IMR-90 (cell line): ENCODE measurements at regions not wholly inside any gene's neighbourhood (a gene's known extent, or its start where the extent isn't known, plus 50 kb on each side); places are given as distances from the start of the nearest gene placed in this dataset.

Experiments used
- ATAC-seq: fragments of 200-7000 bp; cut with Tn5 transposase; 2 replicates; pipeline ENCODE4 v1.9.1; 2020; ENCODE audit warnings: low read depth, mild to moderate bottlenecking, moderate library complexity
- BruUV-seq: library from RNA; stranded (reverse); fragments of 400-500 nt; replicated peaks from 2 replicates; lab custom pipeline; 2021; lab: Mats Ljungman, UMichigan
- CTCF ChIA-PET: fragments of 300-600 bp; formaldehyde crosslinking; extraction: SDS; loops from one replicate; lab custom pipeline; 2021; ENCODE audit warnings: antibody characterized with exemption; lab: Yijun Ruan, JAX
- POLR2A ChIA-PET: fragments of 300-600 bp; sonication (Branson Sonifier 250); formaldehyde crosslinking; loops from one replicate; lab custom pipeline; 2022; ENCODE audit warnings: antibody characterized with exemption; ENCODE audit not compliant: unreplicated experiment; lab: Charles Lee
- DNase-seq: peaks from one replicate; pipeline ENCODE4 v3.0.0; 2013
- H2AFZ ChIP-seq: replicated peaks from 2 replicates; pipeline ENCODE3; 2013; ENCODE audit warnings: low read length, mild to moderate bottlenecking; ENCODE audit not compliant: poor library complexity
- H2AK5ac ChIP-seq: 2 replicates; pipeline ENCODE4 v1.6.1; 2013; ENCODE audit warnings: low read depth, low read length, inconsistent platforms
- H2AK9ac ChIP-seq: replicated peaks from 2 replicates; pipeline ENCODE3; 2013; ENCODE audit warnings: mild to moderate bottlenecking, low read depth, low read length, moderate library complexity; ENCODE audit not compliant: poor library complexity
- H2BK120ac ChIP-seq: 2 replicates; pipeline ENCODE4 v1.6.1; 2013; ENCODE audit warnings: low read depth, low read length, inconsistent platforms
- H2BK15ac ChIP-seq: 3 replicates; pipeline ENCODE4 v1.6.1; 2013; ENCODE audit warnings: low read depth, low read length, inconsistent platforms
- H2BK20ac ChIP-seq: 2 replicates; pipeline ENCODE4 v1.6.1; 2013; ENCODE audit warnings: low read depth, mild to moderate bottlenecking, inconsistent platforms, low read length, moderate library complexity
- H2BK5ac ChIP-seq: 2 replicates; pipeline ENCODE4 v1.6.1; 2013; ENCODE audit warnings: mild to moderate bottlenecking, low read depth, low read length, inconsistent platforms; ENCODE audit not compliant: poor library complexity, severe bottlenecking
- H3K14ac ChIP-seq: replicated peaks from 2 replicates; pipeline ENCODE4 v1.6.1; 2013; ENCODE audit warnings: low read depth, low read length, inconsistent platforms
- H3K18ac ChIP-seq: 2 replicates; pipeline ENCODE4 v1.6.1; 2013; ENCODE audit warnings: low read depth, low read length, control low read depth
- H3K23ac ChIP-seq: 2 replicates; pipeline ENCODE4 v1.6.1; 2013; ENCODE audit warnings: low read depth, low read length, inconsistent platforms
- H3K27ac ChIP-seq: 2 replicates; pipeline ENCODE4 v1.5.1; 2013; ENCODE audit warnings: mild to moderate bottlenecking, control low read depth, low read length; ENCODE audit not compliant: insufficient read depth
- H3K27me3 ChIP-seq: 2 replicates; pipeline ENCODE4 v1.6.1; 2013; ENCODE audit warnings: low read length; ENCODE audit not compliant: control insufficient read depth, insufficient read depth
- H3K36me3 ChIP-seq: 2 replicates; pipeline ENCODE4 v1.6.1; 2013; ENCODE audit warnings: low read length, mixed read lengths; ENCODE audit not compliant: control insufficient read depth, insufficient read depth
- H3K4ac ChIP-seq: 2 replicates; pipeline ENCODE4 v1.6.1; 2013; ENCODE audit warnings: low read depth, low read length, inconsistent platforms
- H3K4me1 ChIP-seq: 2 replicates; pipeline ENCODE4 v1.6.1; 2013; ENCODE audit warnings: low read length, mixed read lengths; ENCODE audit not compliant: control insufficient read depth, insufficient read depth
- H3K4me2 ChIP-seq: 2 replicates; pipeline ENCODE4 v1.6.1; 2013; ENCODE audit warnings: low read depth, mild to moderate bottlenecking, control low read depth, low read length, moderate library complexity
- H3K4me3 ChIP-seq: 2 replicates; pipeline ENCODE4 v1.5.1; 2013; ENCODE audit warnings: low read depth, mild to moderate bottlenecking, control low read depth, low read length, moderate library complexity; ENCODE audit not compliant: insufficient read depth
- H3K56ac ChIP-seq: 2 replicates; pipeline ENCODE4 v1.6.1; 2013; ENCODE audit warnings: low read length, inconsistent platforms; ENCODE audit not compliant: insufficient read depth; ENCODE audit errors: extremely low read depth
- H3K79me1 ChIP-seq, 2 experiments: 2 replicates each; pipeline ENCODE4 v1.6.1; 2013; ENCODE audit warnings: low read length in 2 of 2, inconsistent platforms in 1 of 2, low read depth in 1 of 2
- H3K9ac ChIP-seq: 2 replicates; pipeline ENCODE4 v1.6.1; 2013; ENCODE audit warnings: low read depth, low read length, control low read depth
- H3K9me1 ChIP-seq: 2 replicates; pipeline ENCODE4 v1.6.1; 2013; ENCODE audit warnings: low read length, inconsistent platforms; ENCODE audit not compliant: insufficient read depth
- H3K9me3 ChIP-seq: 2 replicates; pipeline ENCODE4 v1.6.1; 2013; ENCODE audit warnings: low read length; ENCODE audit not compliant: control insufficient read depth, insufficient read depth
- H4K20me1 ChIP-seq: 2 replicates; pipeline ENCODE4 v1.6.1; 2013; ENCODE audit warnings: low read length, inconsistent platforms; ENCODE audit not compliant: insufficient read depth
- H4K5ac ChIP-seq: 2 replicates; pipeline ENCODE4 v1.6.1; 2013; ENCODE audit warnings: mild to moderate bottlenecking, low read depth, low read length, control low read depth
- H4K8ac ChIP-seq, 2 experiments: 2 replicates each; pipeline ENCODE4 v1.6.1; 2013; ENCODE audit warnings: low read depth in 2 of 2, low read length in 2 of 2, control low read depth in 1 of 2, inconsistent platforms in 1 of 2
- H4K91ac ChIP-seq: 2 replicates; pipeline ENCODE4 v1.6.1; 2013; ENCODE audit warnings: low read depth, low read length, inconsistent platforms; ENCODE audit not compliant: insufficient read depth
- BHLHE40 ChIP-seq: fragments of 150-350 bp; IDR thresholded peaks from 2 replicates; pipeline ENCODE4 v1.6.1; 2016; ENCODE audit warnings: mild to moderate bottlenecking, low read depth, low read length
- CEBPB ChIP-seq: IDR thresholded peaks from 2 replicates; pipeline ENCODE4 v1.6.1; 2012; ENCODE audit warnings: low read depth, low read length, improper control_type of control experiment
- CTCF ChIP-seq: conservative IDR thresholded peaks from 2 replicates; pipeline ENCODE4 v1.5.1; 2012; ENCODE audit warnings: mild to moderate bottlenecking, low read depth, low read length, improper control_type of control experiment
- MAFK ChIP-seq: IDR thresholded peaks from 2 replicates; pipeline ENCODE4 v1.6.1; 2012; ENCODE audit warnings: low read depth, low read length, improper control_type of control experiment
- MAZ ChIP-seq: IDR thresholded peaks from 2 replicates; pipeline ENCODE4 v1.6.1; 2012; ENCODE audit warnings: low read depth, mild to moderate bottlenecking, low read length, improper control_type of control experiment, moderate library complexity, borderline replicate concordance
- MXI1 ChIP-seq: IDR thresholded peaks from 2 replicates; pipeline ENCODE4 v1.6.1; 2012; ENCODE audit warnings: low read depth, mild to moderate bottlenecking, low read length, moderate library complexity, borderline replicate concordance
- POLR2A ChIP-seq: IDR thresholded peaks from 2 replicates; pipeline ENCODE4 v1.6.1; 2012; ENCODE audit warnings: mild to moderate bottlenecking, low read depth, low read length
- RAD21 ChIP-seq: IDR thresholded peaks from 2 replicates; pipeline ENCODE4 v1.6.1; 2012; ENCODE audit warnings: low read length, improper control_type of control experiment
- RCOR1 ChIP-seq: IDR thresholded peaks from 2 replicates; pipeline ENCODE4 v1.6.1; 2012; ENCODE audit warnings: mild to moderate bottlenecking, low read length, improper control_type of control experiment; ENCODE audit not compliant: insufficient replicate concordance
- RFX5 ChIP-seq: IDR thresholded peaks from 2 replicates; pipeline ENCODE4 v1.8.0; 2012; ENCODE audit warnings: low read depth, mild to moderate bottlenecking, low read length, moderate library complexity
- SMC3 ChIP-seq: fragments of 150-350 bp; IDR thresholded peaks from 2 replicates; pipeline ENCODE4 v1.6.1; 2016; ENCODE audit warnings: low read depth, mild to moderate bottlenecking, antibody characterized with exemption, low read length, moderate library complexity
- USF2 ChIP-seq: fragments of 150-350 bp; IDR thresholded peaks from 2 replicates; pipeline ENCODE4 v1.6.1; 2017; ENCODE audit warnings: mild to moderate bottlenecking, antibody characterized with exemption, low read length, low read depth
- WGBS, 2 experiments: methylation state at CpG; one replicate each; pipeline versions ENCODE4 v1.1.5 to v1.1.7; 2013; ENCODE audit warnings: missing lambda C conversion rate in 2 of 2; ENCODE audit not compliant: insufficient read length in 1 of 2; ENCODE audit errors: extremely low coverage in 2 of 2; 5-methylcytosine and 5-hydroxymethylcytosine counted together
- dilution Hi-C: fragments of 300-500 bp; cut with HindIII; formaldehyde crosslinking; loops from one replicate; pipeline ENCODE4 v1.14.3; 2018; ENCODE audit warnings: low sequenced_read_pairs; ENCODE audit not compliant: unreplicated experiment
- in situ Hi-C: fragments of 300-500 bp; cut with MboI; formaldehyde crosslinking; loops from 3 replicates; pipeline ENCODE4 v1.14.3; 2019; ENCODE audit warnings: low sequenced_read_pairs, inconsistent platforms, mixed read lengths
- intact Hi-C: fragments of 100-400 bp; cut with micrococcal nuclease; formaldehyde crosslinking; loops from 2 replicates; pipeline ENCODE4 v1.10.0; 2022

- no peaks in the 10 kb centered on the region for H4K20me1 ChIP-seq
- dilution Hi-C loops (no loop called here), in situ Hi-C loops (no loop called here), intact Hi-C loops (no loop called here)
- H3K4ac ChIP-seq: no peak overlapping the region
- H3K27ac ChIP-seq: no peak overlapping the region
- no peaks in the 10 kb centered on the region for H3K79me1 ChIP-seq
- H2BK120ac ChIP-seq: no peak overlapping the region
- H2BK15ac ChIP-seq: no peak overlapping the region
- H3K9me3 ChIP-seq: no peaks in the 10 kb centered on the region; the same call in 1 of the 2 replicates
- H3K36me3 ChIP-seq: no peaks in the 10 kb centered on the region
- no peaks in the 10 kb centered on the region for H3K9me1 ChIP-seq
- no peak overlapping the region for H2BK20ac ChIP-seq
- ChIA-PET CTCF (interaction anchor here (1.0 to 1.4 kb wide), 2 partner anchors 9 to 32 kb away, joined by 3 to 5 read pairs; no protein-coding TSS in a partner anchor), POLR2A (no interaction called here)
- no peak overlapping the region for H2BK5ac ChIP-seq
- H4K5ac ChIP-seq: no peak overlapping the region
- no peak overlapping the region for H3K23ac ChIP-seq
- DNase-seq (no peak), ATAC-seq (no peak)
- H4K8ac ChIP-seq: no peak overlapping the region
- BruUV-seq: no TSS peak
- no peak overlapping the region for H2AK5ac ChIP-seq
- no peaks in the 10 kb centered on the region; the same call in none of the 2 replicates for H3K27me3 ChIP-seq
- H3K9ac ChIP-seq: no peak overlapping the region
- no peak overlapping the region for H3K4me2 ChIP-seq
- TF ChIP-seq MAZ (no peak), POLR2A (no peak), SMC3 (no peak), MAFK (no peak), RAD21 (no peak), CEBPB (no peak), CTCF (no peak), MXI1 (no peak), RFX5 (no peak), BHLHE40 (no peak), RCOR1 (no peak), USF2 (no peak)
- no peak overlapping the region for H3K56ac ChIP-seq
- H2AFZ ChIP-seq: no peak overlapping the region
- no CpG with 5 or more reads among the region's 1 CpG for WGBS, 2 experiments
- no peak overlapping the region for H3K14ac ChIP-seq
- no peaks in the 10 kb centered on the region; the same call in 1 of the 2 replicates for H3K4me1 ChIP-seq
- H3K4me3 ChIP-seq: no peak overlapping the region
- H3K18ac ChIP-seq: no peak overlapping the region
- no peak overlapping the region for H2AK9ac ChIP-seq
- H4K91ac ChIP-seq: no peak overlapping the region
These were observed 108.8 kb upstream of the BMPER start for GRCh38 chr7:33796538-33796937.
